Neural cell (in vitro differentiated cells): ENCODE measurements at regions not wholly inside any gene's neighbourhood (a gene's known extent, or its start where the extent isn't known, plus 50 kb on each side); places are given as distances from the start of the nearest gene placed in this dataset.

Experiments used
- H2AFZ ChIP-seq: fragments of 200-600, 300-800 bp; sonication (generic), shearing (Covaris generic); 2 replicates; pipeline ENCODE4 v1.6.0; 2014; ENCODE audit warnings: low read depth, mild to moderate bottlenecking, antibody characterized with exemption, low read length, moderate library complexity
- H3F3A ChIP-seq: fragments of 200-600 bp; shearing (Covaris generic); 2 replicates; pipeline ENCODE4 v1.6.1; 2016; ENCODE audit warnings: mild to moderate bottlenecking, moderate library complexity, mixed read lengths, antibody characterized with exemption, low read length; ENCODE audit not compliant: insufficient read depth, poor library complexity, severe bottlenecking
- H3K27ac ChIP-seq: fragments of 200-600, 300-800 bp; sonication (generic), shearing (Covaris generic); 2 replicates; pipeline ENCODE4 v1.5.1; 2014; ENCODE audit warnings: mild to moderate bottlenecking, low read length, moderate library complexity
- H3K27me3 ChIP-seq: fragments of 300-800, 200-600 bp; sonication (generic), shearing (Covaris generic); 2 replicates; pipeline ENCODE4 v1.6.0; 2014; ENCODE audit warnings: mild to moderate bottlenecking, low read depth, low read length, moderate library complexity; ENCODE audit not compliant: insufficient read depth
- H3K36me3 ChIP-seq: fragments of 300-800, 200-600 bp; sonication (generic), shearing (Covaris generic); 2 replicates; pipeline ENCODE4 v1.5.1; 2014; ENCODE audit warnings: mild to moderate bottlenecking, antibody characterized with exemption, low read length, moderate library complexity; ENCODE audit not compliant: insufficient read depth
- H3K4me2 ChIP-seq: fragments of 300-800, 200-600 bp; sonication (generic), shearing (Covaris generic); 2 replicates; pipeline ENCODE4 v1.6.0; 2014; ENCODE audit warnings: mild to moderate bottlenecking, low read length
- H3K4me3 ChIP-seq: fragments of 300-800, 200-600 bp; sonication (generic), shearing (Covaris generic); 2 replicates; pipeline ENCODE4 v1.5.1; 2014; ENCODE audit warnings: mild to moderate bottlenecking, low read length, moderate library complexity
- H3K79me2 ChIP-seq: fragments of 200-600 bp; shearing (Covaris generic); replicated peaks from 2 replicates; pipeline ENCODE4 v1.6.0; 2014; ENCODE audit warnings: mild to moderate bottlenecking, low read length, moderate library complexity; ENCODE audit not compliant: insufficient read depth
- H3K9ac ChIP-seq: fragments of 300-800, 200-600 bp; sonication (generic), shearing (Covaris generic); 2 replicates; pipeline ENCODE4 v1.6.1; 2016; ENCODE audit warnings: mild to moderate bottlenecking, low read length, mixed read lengths
- H3K9me2 ChIP-seq: fragments of 200-600 bp; shearing (Covaris generic); 2 replicates; pipeline ENCODE4 v1.6.1; 2016; ENCODE audit warnings: mild to moderate bottlenecking, low read length, mixed read lengths; ENCODE audit not compliant: insufficient read depth
- H3K9me3 ChIP-seq: fragments of 200-600, 300-800 bp; sonication (generic), shearing (Covaris generic); 2 replicates; pipeline ENCODE4 v1.6.1; 2016; ENCODE audit warnings: mild to moderate bottlenecking, mixed run types, low read length, moderate library complexity, mixed read lengths
- H4K20me1 ChIP-seq: fragments of 200-600 bp; shearing (Covaris generic); 2 replicates; pipeline ENCODE4 v1.6.1; 2016; ENCODE audit warnings: mild to moderate bottlenecking, mixed run types; ENCODE audit not compliant: insufficient read depth
- EP300 ChIP-seq: fragments of 450-650 bp; conservative IDR thresholded peaks from 2 replicates; pipeline ENCODE4 v1.6.1; 2014; ENCODE audit warnings: antibody characterized with exemption, mild to moderate bottlenecking, moderate library complexity; ENCODE audit not compliant: poor library complexity, severe bottlenecking
- EZH2 ChIP-seq: fragments of 200-600, 300-800 bp; shearing (Covaris generic), sonication (generic); IDR thresholded peaks from 2 replicates; pipeline ENCODE4 v1.6.1; 2014; ENCODE audit warnings: antibody characterized with exemption, low read length, borderline replicate concordance, mild to moderate bottlenecking; ENCODE audit not compliant: insufficient read depth, poor library complexity, severe bottlenecking
- MXI1 ChIP-seq: fragments of 450-650 bp; conservative IDR thresholded peaks from 2 replicates; pipeline ENCODE4 v1.6.1; 2014; ENCODE audit warnings: antibody characterized with exemption, mild to moderate bottlenecking; ENCODE audit not compliant: poor library complexity, severe bottlenecking
- POLR2AphosphoS5 ChIP-seq: IDR thresholded peaks from 2 replicates; pipeline ENCODE4 v1.6.1; 2012
- RAD21 ChIP-seq: fragments of 450-650 bp; conservative IDR thresholded peaks from 2 replicates; pipeline ENCODE4 v1.6.1; 2014; ENCODE audit warnings: antibody characterized with exemption, mild to moderate bottlenecking, moderate library complexity
- SMC3 ChIP-seq: fragments of 450-650 bp; conservative IDR thresholded peaks from 2 replicates; pipeline ENCODE4 v1.6.1; 2014; ENCODE audit warnings: antibody characterized with exemption, mild to moderate bottlenecking, moderate library complexity; ENCODE audit not compliant: poor library complexity
- TAF1 ChIP-seq: IDR thresholded peaks from 2 replicates; pipeline ENCODE4 v1.6.1; 2012; ENCODE audit warnings: low read depth
- TF ChIP-seq, protein P1 (sequence below): IDR thresholded peaks from 2 replicates; pipeline ENCODE4 v1.6.1; 2012; ENCODE audit warnings: borderline replicate concordance
- TF ChIP-seq, protein P2 (sequence below): fragments of 450-650 bp; IDR thresholded peaks from 2 replicates; pipeline ENCODE4 v1.5.1; 2014; ENCODE audit warnings: antibody characterized with exemption, mild to moderate bottlenecking, moderate library complexity; ENCODE audit not compliant: poor library complexity, severe bottlenecking

DNA sequence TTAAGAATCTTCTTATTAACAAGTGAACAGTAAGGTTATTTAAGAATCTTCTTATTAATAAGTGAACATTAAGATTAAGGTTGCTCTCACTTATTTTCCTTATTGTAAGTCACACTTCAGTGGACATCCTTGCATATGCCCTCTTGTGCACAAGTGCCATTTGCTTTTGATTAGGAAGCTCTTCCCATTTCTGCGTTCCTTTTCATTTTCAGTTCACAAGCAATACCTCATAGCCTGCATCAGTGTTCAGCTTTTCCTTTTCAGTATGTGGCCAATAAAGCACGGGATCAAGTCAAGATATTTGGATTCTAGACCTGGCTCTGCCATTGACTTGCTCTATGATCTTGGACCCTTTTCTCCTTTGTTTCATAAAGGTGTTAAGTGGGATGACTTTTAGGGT lies 158.7 kb downstream of the DISP1 start:
- Histone ChIP-seq H3K9ac (no peak overlapping the region), H3K79me2 (no peaks in the 10 kb centered on the region), H3K27me3 (no peaks in the 10 kb centered on the region), H2AFZ (no peak overlapping the region), H3K27ac (no peak overlapping the region), H3K9me2 (no peaks in the 10 kb centered on the region), H4K20me1 (no peaks in the 10 kb centered on the region), H3F3A (no peaks in the 10 kb centered on the region), H3K4me3 (no peak overlapping the region), H3K36me3 (no peaks in the 10 kb centered on the region), H3K4me2 (no peak overlapping the region), H3K9me3 (no peaks in the 10 kb centered on the region)
- TF ChIP-seq EZH2 (no peak), RAD21 (no peak), SMC3 (no peak), POLR2AphosphoS5 (no peak), MXI1 (no peak), EP300 (no peak), TAF1 (no peak)
- TF ChIP-seq, protein P1, sequence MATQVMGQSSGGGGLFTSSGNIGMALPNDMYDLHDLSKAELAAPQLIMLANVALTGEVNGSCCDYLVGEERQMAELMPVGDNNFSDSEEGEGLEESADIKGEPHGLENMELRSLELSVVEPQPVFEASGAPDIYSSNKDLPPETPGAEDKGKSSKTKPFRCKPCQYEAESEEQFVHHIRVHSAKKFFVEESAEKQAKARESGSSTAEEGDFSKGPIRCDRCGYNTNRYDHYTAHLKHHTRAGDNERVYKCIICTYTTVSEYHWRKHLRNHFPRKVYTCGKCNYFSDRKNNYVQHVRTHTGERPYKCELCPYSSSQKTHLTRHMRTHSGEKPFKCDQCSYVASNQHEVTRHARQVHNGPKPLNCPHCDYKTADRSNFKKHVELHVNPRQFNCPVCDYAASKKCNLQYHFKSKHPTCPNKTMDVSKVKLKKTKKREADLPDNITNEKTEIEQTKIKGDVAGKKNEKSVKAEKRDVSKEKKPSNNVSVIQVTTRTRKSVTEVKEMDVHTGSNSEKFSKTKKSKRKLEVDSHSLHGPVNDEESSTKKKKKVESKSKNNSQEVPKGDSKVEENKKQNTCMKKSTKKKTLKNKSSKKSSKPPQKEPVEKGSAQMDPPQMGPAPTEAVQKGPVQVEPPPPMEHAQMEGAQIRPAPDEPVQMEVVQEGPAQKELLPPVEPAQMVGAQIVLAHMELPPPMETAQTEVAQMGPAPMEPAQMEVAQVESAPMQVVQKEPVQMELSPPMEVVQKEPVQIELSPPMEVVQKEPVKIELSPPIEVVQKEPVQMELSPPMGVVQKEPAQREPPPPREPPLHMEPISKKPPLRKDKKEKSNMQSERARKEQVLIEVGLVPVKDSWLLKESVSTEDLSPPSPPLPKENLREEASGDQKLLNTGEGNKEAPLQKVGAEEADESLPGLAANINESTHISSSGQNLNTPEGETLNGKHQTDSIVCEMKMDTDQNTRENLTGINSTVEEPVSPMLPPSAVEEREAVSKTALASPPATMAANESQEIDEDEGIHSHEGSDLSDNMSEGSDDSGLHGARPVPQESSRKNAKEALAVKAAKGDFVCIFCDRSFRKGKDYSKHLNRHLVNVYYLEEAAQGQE: no peak
- TF ChIP-seq, protein P2, sequence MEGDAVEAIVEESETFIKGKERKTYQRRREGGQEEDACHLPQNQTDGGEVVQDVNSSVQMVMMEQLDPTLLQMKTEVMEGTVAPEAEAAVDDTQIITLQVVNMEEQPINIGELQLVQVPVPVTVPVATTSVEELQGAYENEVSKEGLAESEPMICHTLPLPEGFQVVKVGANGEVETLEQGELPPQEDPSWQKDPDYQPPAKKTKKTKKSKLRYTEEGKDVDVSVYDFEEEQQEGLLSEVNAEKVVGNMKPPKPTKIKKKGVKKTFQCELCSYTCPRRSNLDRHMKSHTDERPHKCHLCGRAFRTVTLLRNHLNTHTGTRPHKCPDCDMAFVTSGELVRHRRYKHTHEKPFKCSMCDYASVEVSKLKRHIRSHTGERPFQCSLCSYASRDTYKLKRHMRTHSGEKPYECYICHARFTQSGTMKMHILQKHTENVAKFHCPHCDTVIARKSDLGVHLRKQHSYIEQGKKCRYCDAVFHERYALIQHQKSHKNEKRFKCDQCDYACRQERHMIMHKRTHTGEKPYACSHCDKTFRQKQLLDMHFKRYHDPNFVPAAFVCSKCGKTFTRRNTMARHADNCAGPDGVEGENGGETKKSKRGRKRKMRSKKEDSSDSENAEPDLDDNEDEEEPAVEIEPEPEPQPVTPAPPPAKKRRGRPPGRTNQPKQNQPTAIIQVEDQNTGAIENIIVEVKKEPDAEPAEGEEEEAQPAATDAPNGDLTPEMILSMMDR: no peak

DNA sequence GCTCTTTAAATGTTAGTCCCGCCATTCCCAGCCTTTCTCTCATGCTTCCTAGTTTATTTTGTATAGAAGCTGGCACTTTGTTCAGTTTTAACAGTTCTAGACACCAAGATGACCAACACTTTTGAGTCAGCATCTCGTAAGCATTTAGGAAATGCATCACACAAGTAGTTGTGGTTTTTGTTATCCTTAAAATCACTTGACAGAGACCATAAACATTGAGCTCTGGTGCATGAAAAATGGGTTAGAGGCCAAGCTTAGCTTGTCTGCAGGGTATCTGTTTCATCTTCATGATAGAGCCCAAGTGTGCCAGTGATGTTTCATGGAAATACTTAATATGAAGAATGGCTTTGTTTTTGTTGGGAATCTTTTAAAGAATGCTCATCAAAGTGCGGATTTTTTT lies 159.7 kb downstream of the DISP1 start:
- H3K4me3 ChIP-seq: no peak overlapping the region
- no peaks in the 10 kb centered on the region for H3K27me3 ChIP-seq
- H3F3A ChIP-seq: no peaks in the 10 kb centered on the region
- no peaks in the 10 kb centered on the region for H3K9me2 ChIP-seq
- no peaks in the 10 kb centered on the region for H3K79me2 ChIP-seq
- H3K9ac ChIP-seq: no peak overlapping the region
- H3K36me3 ChIP-seq: no peaks in the 10 kb centered on the region
- no peak overlapping the region for H2AFZ ChIP-seq
- H4K20me1 ChIP-seq: no peaks in the 10 kb centered on the region
- TF ChIP-seq EP300 (no peak), TAF1 (no peak), MXI1 (no peak), EZH2 (no peak), POLR2AphosphoS5 (no peak), SMC3 (no peak), RAD21 (no peak)
- TF ChIP-seq, protein P1: no peak
- TF ChIP-seq, protein P2: no peak
- H3K9me3 ChIP-seq: no peaks in the 10 kb centered on the region
- H3K4me2 ChIP-seq: no peak overlapping the region
- H3K27ac ChIP-seq: no peak overlapping the region
